HepG2 (cell line): ENCODE measurements at regions not wholly inside any gene's neighbourhood (a gene's known extent, or its start where the extent isn't known, plus 50 kb on each side); places are given as distances from the start of the nearest gene placed in this dataset.

Source experiments
- KLF16 ChIP-seq, 2 experiments: sonication (generic) in 1 of 2; formaldehyde crosslinking in 1 of 2; IDR thresholded peaks; 2 replicates each; pipeline versions ENCODE4 v1.6.1 to v1.8.0; 2016 to 2023; ENCODE audit warnings: missing genetic modification reagents in 2 of 2, missing compliant biosample characterization in 1 of 2
- NFIC ChIP-seq: IDR thresholded peaks from 2 replicates; pipeline ENCODE4 v1.6.1; 2012; ENCODE audit warnings: mild to moderate bottlenecking, low read length, inconsistent platforms
- POGZ ChIP-seq: sonication (generic); formaldehyde crosslinking; IDR thresholded peaks from 2 replicates; pipeline ENCODE4 v1.4.0; 2020; ENCODE audit warnings: mild to moderate bottlenecking, missing genetic modification reagents
- POLR2AphosphoS5 ChIP-seq: IDR thresholded peaks from 2 replicates; pipeline ENCODE4 v1.6.1; 2012; ENCODE audit warnings: low read depth, low read length
- RCOR2 ChIP-seq: IDR thresholded peaks from 2 replicates; pipeline ENCODE4 v1.6.1; 2016; ENCODE audit warnings: missing biosample characterization, missing genetic modification reagents
- RFXANK ChIP-seq: IDR thresholded peaks from 2 replicates; pipeline ENCODE4 v1.6.1; 2016
- SIX1 ChIP-seq: sonication (generic); formaldehyde crosslinking; IDR thresholded peaks from 2 replicates; pipeline ENCODE4 v1.4.0; 2020; ENCODE audit warnings: missing genetic modification reagents, borderline replicate concordance
- TAF1 ChIP-seq: sonication (generic); formaldehyde crosslinking; IDR thresholded peaks from 2 replicates; pipeline ENCODE4 v1.4.0; 2020; ENCODE audit warnings: missing genetic modification reagents
- YEATS4 ChIP-seq: sonication (generic); formaldehyde crosslinking; IDR thresholded peaks from 2 replicates; pipeline ENCODE4 v1.4.0; 2020; ENCODE audit warnings: missing genetic modification reagents, borderline replicate concordance
- ZBTB42 ChIP-seq: sonication (generic); formaldehyde crosslinking; IDR thresholded peaks from 2 replicates; pipeline ENCODE4 v1.5.0; 2020; ENCODE audit warnings: mild to moderate bottlenecking, missing genetic modification reagents
- ZBTB8A ChIP-seq: sonication (generic); formaldehyde crosslinking; IDR thresholded peaks from 2 replicates; pipeline ENCODE4 v1.4.0; 2020; ENCODE audit warnings: mild to moderate bottlenecking, low read depth, missing genetic modification reagents, borderline replicate concordance
- ZFX ChIP-seq: sonication (generic); formaldehyde crosslinking; IDR thresholded peaks from 2 replicates; pipeline ENCODE4 v1.4.0; 2020; ENCODE audit warnings: mild to moderate bottlenecking, low read depth, missing genetic modification reagents, moderate library complexity
- ZKSCAN5 ChIP-seq: sonication (generic); formaldehyde crosslinking; IDR thresholded peaks from 2 replicates; pipeline ENCODE4 v1.5.1; 2020; ENCODE audit warnings: mild to moderate bottlenecking, missing genetic modification reagents
- ZNF20 ChIP-seq: sonication (generic); formaldehyde crosslinking; IDR thresholded peaks from 2 replicates; pipeline ENCODE4 v1.4.0; 2020; ENCODE audit warnings: mild to moderate bottlenecking, moderate library complexity, missing genetic modification reagents
- ZNF547 ChIP-seq: sonication (generic); formaldehyde crosslinking; IDR thresholded peaks from 2 replicates; pipeline ENCODE4 v1.5.1; 2020; ENCODE audit warnings: mild to moderate bottlenecking, missing genetic modification reagents
- ZNF598 ChIP-seq: sonication (generic); formaldehyde crosslinking; IDR thresholded peaks from 2 replicates; pipeline ENCODE4 v1.5.1; 2020; ENCODE audit warnings: mild to moderate bottlenecking, missing genetic modification reagents, borderline replicate concordance
- ZNF644 ChIP-seq: IDR thresholded peaks from 2 replicates; pipeline ENCODE4 v1.6.1; 2016; ENCODE audit warnings: low read depth
- ZNF775 ChIP-seq: sonication (generic); formaldehyde crosslinking; IDR thresholded peaks from 2 replicates; pipeline ENCODE4 v1.4.0; 2020; ENCODE audit warnings: missing genetic modification reagents, mild to moderate bottlenecking, moderate library complexity, borderline replicate concordance
- ZNF816 ChIP-seq: sonication (generic); formaldehyde crosslinking; IDR thresholded peaks from 2 replicates; pipeline ENCODE4 v1.8.0; 2022; ENCODE audit warnings: missing genetic modification reagents, mild to moderate bottlenecking, borderline replicate concordance
- ZNF83 ChIP-seq: sonication (generic); formaldehyde crosslinking; IDR thresholded peaks from 2 replicates; pipeline ENCODE4 v1.4.0; 2020; ENCODE audit warnings: missing genetic modification reagents, mild to moderate bottlenecking, borderline replicate concordance
- ZSCAN9 ChIP-seq: IDR thresholded peaks from 2 replicates; pipeline ENCODE4 v1.6.1; 2016; ENCODE audit warnings: borderline replicate concordance
- TF ChIP-seq, protein P1 (sequence below), 2 experiments: sonication (generic) in 1 of 2; formaldehyde crosslinking in 1 of 2; IDR thresholded peaks; 2 replicates each; pipeline versions ENCODE4 v1.6.1 to v1.9.0; 2014 to 2022; ENCODE audit warnings: antibody characterized with exemption in 1 of 2, borderline replicate concordance in 1 of 2, inconsistent platforms in 1 of 2, low read depth in 1 of 2, missing genetic modification reagents in 1 of 2
- TF ChIP-seq, protein P2 (sequence below): sonication (generic); formaldehyde crosslinking; IDR thresholded peaks from 2 replicates; pipeline ENCODE4 v1.8.0; 2022; ENCODE audit warnings: mild to moderate bottlenecking, missing genetic modification reagents

DNA sequence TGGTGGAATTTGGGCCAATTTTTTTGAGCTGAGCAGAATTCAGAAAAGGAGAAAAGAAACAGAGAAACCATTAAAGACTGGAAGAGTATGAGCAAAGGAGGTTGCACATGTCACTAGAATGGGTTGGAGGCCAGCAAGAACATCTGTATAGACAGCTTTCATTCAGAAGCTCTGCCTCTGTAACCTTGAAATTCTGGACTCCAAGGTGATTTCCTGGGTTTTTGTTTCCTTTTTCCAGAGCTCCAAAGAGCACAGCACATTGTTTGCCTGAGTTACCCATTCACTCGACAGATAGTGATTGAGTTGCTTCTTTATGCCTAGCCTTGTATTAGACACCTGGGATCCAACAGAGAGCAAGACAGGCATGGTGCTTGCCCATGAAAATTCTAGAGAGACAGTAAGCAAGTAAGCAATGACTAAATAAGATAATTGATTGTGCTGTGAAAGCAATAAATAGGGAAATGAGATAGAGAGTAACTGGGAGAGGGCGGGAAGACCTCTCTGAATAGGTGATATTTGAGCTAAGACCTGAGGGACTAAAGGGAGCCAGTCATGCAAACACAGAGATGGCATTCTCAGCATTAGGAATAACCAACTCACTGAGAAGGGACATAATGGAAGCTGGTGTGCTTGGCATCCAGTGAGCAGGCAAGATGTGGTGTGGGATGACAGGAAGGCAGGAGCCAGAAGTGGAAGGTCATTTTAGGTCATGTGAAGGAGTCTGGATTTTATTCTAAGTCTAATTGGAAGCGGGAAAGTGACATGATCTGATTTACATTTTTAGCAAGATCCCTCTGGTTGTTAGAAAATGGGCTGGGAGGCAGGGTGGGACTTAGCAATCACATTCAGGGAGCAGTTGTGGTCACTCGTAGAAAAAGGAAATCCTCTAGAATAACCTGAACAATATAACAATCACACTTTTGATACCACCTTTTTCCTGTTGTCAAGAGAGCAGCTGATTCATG is 197.5 kb downstream of the HS3ST3A1 start (continued):
- TF ChIP-seq, protein P1, sequence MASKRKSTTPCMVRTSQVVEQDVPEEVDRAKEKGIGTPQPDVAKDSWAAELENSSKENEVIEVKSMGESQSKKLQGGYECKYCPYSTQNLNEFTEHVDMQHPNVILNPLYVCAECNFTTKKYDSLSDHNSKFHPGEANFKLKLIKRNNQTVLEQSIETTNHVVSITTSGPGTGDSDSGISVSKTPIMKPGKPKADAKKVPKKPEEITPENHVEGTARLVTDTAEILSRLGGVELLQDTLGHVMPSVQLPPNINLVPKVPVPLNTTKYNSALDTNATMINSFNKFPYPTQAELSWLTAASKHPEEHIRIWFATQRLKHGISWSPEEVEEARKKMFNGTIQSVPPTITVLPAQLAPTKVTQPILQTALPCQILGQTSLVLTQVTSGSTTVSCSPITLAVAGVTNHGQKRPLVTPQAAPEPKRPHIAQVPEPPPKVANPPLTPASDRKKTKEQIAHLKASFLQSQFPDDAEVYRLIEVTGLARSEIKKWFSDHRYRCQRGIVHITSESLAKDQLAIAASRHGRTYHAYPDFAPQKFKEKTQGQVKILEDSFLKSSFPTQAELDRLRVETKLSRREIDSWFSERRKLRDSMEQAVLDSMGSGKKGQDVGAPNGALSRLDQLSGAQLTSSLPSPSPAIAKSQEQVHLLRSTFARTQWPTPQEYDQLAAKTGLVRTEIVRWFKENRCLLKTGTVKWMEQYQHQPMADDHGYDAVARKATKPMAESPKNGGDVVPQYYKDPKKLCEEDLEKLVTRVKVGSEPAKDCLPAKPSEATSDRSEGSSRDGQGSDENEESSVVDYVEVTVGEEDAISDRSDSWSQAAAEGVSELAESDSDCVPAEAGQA (IDR thresholded peaks at IDR 0.05; ENCODE audit: low read depth), result no peak
- TF ChIP-seq, protein P1 (CRISPR knock-in tag; IDR thresholded peaks at IDR 0.05; ENCODE audit: borderline replicate concordance), result no peak; the same call in 1 of the 2 replicates
- TF ChIP-seq ZBTB42 (CRISPR knock-in tag) (peak; percentile 93; the same call in 1 of the 2 replicates), KLF16 (CRISPR knock-in tag; IDR thresholded peaks at IDR 0.05) (no peak; a peak in 1 of 4 replicates), POGZ (CRISPR knock-in tag) (peak; percentile 89), TAF1 (peak; percentile 60; the same call in 1 of the 2 replicates), RCOR2 (CRISPR knock-in tag) (peak; percentile 65; the same call in 1 of the 2 replicates), ZKSCAN5 (CRISPR knock-in tag) (no peak), RFXANK (CRISPR knock-in tag) (no peak), ZSCAN9 (CRISPR knock-in tag) (peak; percentile 34; the same call in 1 of the 2 replicates), ZNF816 (no peak), ZNF547 (CRISPR knock-in tag) (no peak), ZNF83 (no peak), ZFX (0 out of 2 replicates have a peak, but pooled peaks have one; percentile 18), ZBTB8A (CRISPR knock-in tag) (no peak), NFIC (0 out of 2 replicates have a peak, but pooled peaks have one; percentile 52), ZNF20 (CRISPR knock-in tag) (peak; percentile 73; the same call in 1 of the 2 replicates), SIX1 (CRISPR knock-in tag) (peak; percentile 25; the same call in 1 of the 2 replicates), YEATS4 (CRISPR knock-in tag) (peak; percentile 58; the same call in 1 of the 2 replicates), POLR2AphosphoS5 (peak; percentile 84), ZNF598 (CRISPR knock-in tag) (no peak), ZNF644 (peak; percentile 82), ZNF775 (no peak)
- TF ChIP-seq, protein P2, sequence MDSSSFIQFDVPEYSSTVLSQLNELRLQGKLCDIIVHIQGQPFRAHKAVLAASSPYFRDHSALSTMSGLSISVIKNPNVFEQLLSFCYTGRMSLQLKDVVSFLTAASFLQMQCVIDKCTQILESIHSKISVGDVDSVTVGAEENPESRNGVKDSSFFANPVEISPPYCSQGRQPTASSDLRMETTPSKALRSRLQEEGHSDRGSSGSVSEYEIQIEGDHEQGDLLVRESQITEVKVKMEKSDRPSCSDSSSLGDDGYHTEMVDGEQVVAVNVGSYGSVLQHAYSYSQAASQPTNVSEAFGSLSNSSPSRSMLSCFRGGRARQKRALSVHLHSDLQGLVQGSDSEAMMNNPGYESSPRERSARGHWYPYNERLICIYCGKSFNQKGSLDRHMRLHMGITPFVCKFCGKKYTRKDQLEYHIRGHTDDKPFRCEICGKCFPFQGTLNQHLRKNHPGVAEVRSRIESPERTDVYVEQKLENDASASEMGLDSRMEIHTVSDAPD (CRISPR knock-in tag), result peak; percentile 51; the same call in 1 of the 2 replicates
